IMR-90 (cell line): ENCODE measurements at regions not wholly inside any gene's neighbourhood (a gene's known extent, or its start where the extent isn't known, plus 50 kb on each side); places are given as distances from the start of the nearest gene placed in this dataset.
A peak's percentile ranks its signal among the peaks of the same experiment; 100 is the strongest.

Experiments used
- ATAC-seq: fragments of 200-7000 bp; cut with Tn5 transposase; 2 replicates; pipeline ENCODE4 v1.9.1; 2020; ENCODE audit warnings: low read depth, mild to moderate bottlenecking, moderate library complexity
- BruUV-seq: library from RNA; stranded (reverse); fragments of 400-500 nt; replicated peaks from 2 replicates; lab custom pipeline; 2021; lab: Mats Ljungman, UMichigan
- CTCF ChIA-PET: fragments of 300-600 bp; formaldehyde crosslinking; extraction: SDS; loops from one replicate; lab custom pipeline; 2021; ENCODE audit warnings: antibody characterized with exemption; lab: Yijun Ruan, JAX
- POLR2A ChIA-PET: fragments of 300-600 bp; sonication (Branson Sonifier 250); formaldehyde crosslinking; loops from one replicate; lab custom pipeline; 2022; ENCODE audit warnings: antibody characterized with exemption; ENCODE audit not compliant: unreplicated experiment; lab: Charles Lee
- DNase-seq: peaks from one replicate; pipeline ENCODE4 v3.0.0; 2013
- H2AFZ ChIP-seq: replicated peaks from 2 replicates; pipeline ENCODE3; 2013; ENCODE audit warnings: low read length, mild to moderate bottlenecking; ENCODE audit not compliant: poor library complexity
- H2AK5ac ChIP-seq: 2 replicates; pipeline ENCODE4 v1.6.1; 2013; ENCODE audit warnings: low read depth, low read length, inconsistent platforms
- H2AK9ac ChIP-seq: replicated peaks from 2 replicates; pipeline ENCODE3; 2013; ENCODE audit warnings: mild to moderate bottlenecking, low read depth, low read length, moderate library complexity; ENCODE audit not compliant: poor library complexity
- H2BK120ac ChIP-seq: 2 replicates; pipeline ENCODE4 v1.6.1; 2013; ENCODE audit warnings: low read depth, low read length, inconsistent platforms
- H2BK15ac ChIP-seq: 3 replicates; pipeline ENCODE4 v1.6.1; 2013; ENCODE audit warnings: low read depth, low read length, inconsistent platforms
- H2BK20ac ChIP-seq: 2 replicates; pipeline ENCODE4 v1.6.1; 2013; ENCODE audit warnings: low read depth, mild to moderate bottlenecking, inconsistent platforms, low read length, moderate library complexity
- H2BK5ac ChIP-seq: 2 replicates; pipeline ENCODE4 v1.6.1; 2013; ENCODE audit warnings: mild to moderate bottlenecking, low read depth, low read length, inconsistent platforms; ENCODE audit not compliant: poor library complexity, severe bottlenecking
- H3K14ac ChIP-seq: replicated peaks from 2 replicates; pipeline ENCODE4 v1.6.1; 2013; ENCODE audit warnings: low read depth, low read length, inconsistent platforms
- H3K18ac ChIP-seq: 2 replicates; pipeline ENCODE4 v1.6.1; 2013; ENCODE audit warnings: low read depth, low read length, control low read depth
- H3K23ac ChIP-seq: 2 replicates; pipeline ENCODE4 v1.6.1; 2013; ENCODE audit warnings: low read depth, low read length, inconsistent platforms
- H3K27ac ChIP-seq: 2 replicates; pipeline ENCODE4 v1.5.1; 2013; ENCODE audit warnings: mild to moderate bottlenecking, control low read depth, low read length; ENCODE audit not compliant: insufficient read depth
- H3K27me3 ChIP-seq: 2 replicates; pipeline ENCODE4 v1.6.1; 2013; ENCODE audit warnings: low read length; ENCODE audit not compliant: control insufficient read depth, insufficient read depth
- H3K36me3 ChIP-seq: 2 replicates; pipeline ENCODE4 v1.6.1; 2013; ENCODE audit warnings: low read length, mixed read lengths; ENCODE audit not compliant: control insufficient read depth, insufficient read depth
- H3K4ac ChIP-seq: 2 replicates; pipeline ENCODE4 v1.6.1; 2013; ENCODE audit warnings: low read depth, low read length, inconsistent platforms
- H3K4me1 ChIP-seq: 2 replicates; pipeline ENCODE4 v1.6.1; 2013; ENCODE audit warnings: low read length, mixed read lengths; ENCODE audit not compliant: control insufficient read depth, insufficient read depth
- H3K4me2 ChIP-seq: 2 replicates; pipeline ENCODE4 v1.6.1; 2013; ENCODE audit warnings: low read depth, mild to moderate bottlenecking, control low read depth, low read length, moderate library complexity
- H3K4me3 ChIP-seq: 2 replicates; pipeline ENCODE4 v1.5.1; 2013; ENCODE audit warnings: low read depth, mild to moderate bottlenecking, control low read depth, low read length, moderate library complexity; ENCODE audit not compliant: insufficient read depth
- H3K56ac ChIP-seq: 2 replicates; pipeline ENCODE4 v1.6.1; 2013; ENCODE audit warnings: low read length, inconsistent platforms; ENCODE audit not compliant: insufficient read depth; ENCODE audit errors: extremely low read depth
- H3K79me1 ChIP-seq, 2 experiments: 2 replicates each; pipeline ENCODE4 v1.6.1; 2013; ENCODE audit warnings: low read length in 2 of 2, inconsistent platforms in 1 of 2, low read depth in 1 of 2
- H3K9ac ChIP-seq: 2 replicates; pipeline ENCODE4 v1.6.1; 2013; ENCODE audit warnings: low read depth, low read length, control low read depth
- H3K9me1 ChIP-seq: 2 replicates; pipeline ENCODE4 v1.6.1; 2013; ENCODE audit warnings: low read length, inconsistent platforms; ENCODE audit not compliant: insufficient read depth
- H3K9me3 ChIP-seq: 2 replicates; pipeline ENCODE4 v1.6.1; 2013; ENCODE audit warnings: low read length; ENCODE audit not compliant: control insufficient read depth, insufficient read depth
- H4K20me1 ChIP-seq: 2 replicates; pipeline ENCODE4 v1.6.1; 2013; ENCODE audit warnings: low read length, inconsistent platforms; ENCODE audit not compliant: insufficient read depth
- H4K5ac ChIP-seq: 2 replicates; pipeline ENCODE4 v1.6.1; 2013; ENCODE audit warnings: mild to moderate bottlenecking, low read depth, low read length, control low read depth
- H4K8ac ChIP-seq, 2 experiments: 2 replicates each; pipeline ENCODE4 v1.6.1; 2013; ENCODE audit warnings: low read depth in 2 of 2, low read length in 2 of 2, control low read depth in 1 of 2, inconsistent platforms in 1 of 2
- H4K91ac ChIP-seq: 2 replicates; pipeline ENCODE4 v1.6.1; 2013; ENCODE audit warnings: low read depth, low read length, inconsistent platforms; ENCODE audit not compliant: insufficient read depth
- ELK1 ChIP-seq: fragments of 150-350 bp; IDR thresholded peaks from 2 replicates; pipeline ENCODE4 v1.6.1; 2016; ENCODE audit warnings: low read depth, mild to moderate bottlenecking, low read length, moderate library complexity, borderline replicate concordance
- RAD21 ChIP-seq: IDR thresholded peaks from 2 replicates; pipeline ENCODE4 v1.6.1; 2012; ENCODE audit warnings: low read length, improper control_type of control experiment
- SMC3 ChIP-seq: fragments of 150-350 bp; IDR thresholded peaks from 2 replicates; pipeline ENCODE4 v1.6.1; 2016; ENCODE audit warnings: low read depth, mild to moderate bottlenecking, antibody characterized with exemption, low read length, moderate library complexity
- WGBS, 2 experiments: methylation state at CpG; one replicate each; pipeline versions ENCODE4 v1.1.5 to v1.1.7; 2013; ENCODE audit warnings: missing lambda C conversion rate in 2 of 2; ENCODE audit not compliant: insufficient read length in 1 of 2; ENCODE audit errors: extremely low coverage in 2 of 2; 5-methylcytosine and 5-hydroxymethylcytosine counted together
- dilution Hi-C: fragments of 300-500 bp; cut with HindIII; formaldehyde crosslinking; loops from one replicate; pipeline ENCODE4 v1.14.3; 2018; ENCODE audit warnings: low sequenced_read_pairs; ENCODE audit not compliant: unreplicated experiment
- in situ Hi-C: fragments of 300-500 bp; cut with MboI; formaldehyde crosslinking; loops from 3 replicates; pipeline ENCODE4 v1.14.3; 2019; ENCODE audit warnings: low sequenced_read_pairs, inconsistent platforms, mixed read lengths
- intact Hi-C: fragments of 100-400 bp; cut with micrococcal nuclease; formaldehyde crosslinking; loops from 2 replicates; pipeline ENCODE4 v1.10.0; 2022
- TF ChIP-seq, protein P1 (sequence below): conservative IDR thresholded peaks from 2 replicates; pipeline ENCODE4 v1.5.1; 2012; ENCODE audit warnings: mild to moderate bottlenecking, low read depth, low read length, improper control_type of control experiment

DNA sequence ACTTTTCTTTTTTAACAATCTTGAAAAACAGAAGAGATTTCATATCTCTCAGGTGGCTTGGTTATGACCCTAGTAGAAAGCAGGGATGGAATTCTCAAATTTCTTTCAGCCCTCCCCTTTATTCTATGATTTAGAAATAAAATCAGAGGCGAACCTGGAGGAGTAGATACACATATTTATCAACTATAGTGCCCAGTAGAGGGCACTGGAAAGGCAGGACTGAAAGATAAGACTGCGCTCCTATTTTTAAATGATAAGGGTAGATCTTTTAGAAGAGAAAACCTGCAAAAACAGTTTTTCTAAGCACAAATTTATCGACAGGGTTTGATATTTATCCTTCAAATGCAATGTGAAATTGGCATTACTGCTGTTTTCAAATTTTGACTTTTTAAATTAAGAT, 1296.6 kb downstream of the EPHA7 start:
- DNase-seq (peak; percentile 1), ATAC-seq (no peak)
- POLR2A ChIA-PET, result no interaction called here
- CTCF ChIA-PET, result no interaction called here
- no peak overlapping the region for H4K8ac ChIP-seq
- no peak overlapping the region for H2AK9ac ChIP-seq
- no peak overlapping the region for H2BK15ac ChIP-seq
- no peaks in the 10 kb centered on the region for H3K79me1 ChIP-seq
- H2AK5ac ChIP-seq, result no peak overlapping the region
- in situ Hi-C loops, result no loop called here
- H4K20me1 ChIP-seq, result no peaks in the 10 kb centered on the region
- no TSS peak for BruUV-seq
- no peak overlapping the region for H2BK5ac ChIP-seq
- TF ChIP-seq ELK1 (no peak), SMC3 (0 out of 2 replicates have a peak, but pooled peaks have one; percentile 15), RAD21 (peak; percentile 33; the same call in 1 of the 2 replicates)
- TF ChIP-seq, protein P1, sequence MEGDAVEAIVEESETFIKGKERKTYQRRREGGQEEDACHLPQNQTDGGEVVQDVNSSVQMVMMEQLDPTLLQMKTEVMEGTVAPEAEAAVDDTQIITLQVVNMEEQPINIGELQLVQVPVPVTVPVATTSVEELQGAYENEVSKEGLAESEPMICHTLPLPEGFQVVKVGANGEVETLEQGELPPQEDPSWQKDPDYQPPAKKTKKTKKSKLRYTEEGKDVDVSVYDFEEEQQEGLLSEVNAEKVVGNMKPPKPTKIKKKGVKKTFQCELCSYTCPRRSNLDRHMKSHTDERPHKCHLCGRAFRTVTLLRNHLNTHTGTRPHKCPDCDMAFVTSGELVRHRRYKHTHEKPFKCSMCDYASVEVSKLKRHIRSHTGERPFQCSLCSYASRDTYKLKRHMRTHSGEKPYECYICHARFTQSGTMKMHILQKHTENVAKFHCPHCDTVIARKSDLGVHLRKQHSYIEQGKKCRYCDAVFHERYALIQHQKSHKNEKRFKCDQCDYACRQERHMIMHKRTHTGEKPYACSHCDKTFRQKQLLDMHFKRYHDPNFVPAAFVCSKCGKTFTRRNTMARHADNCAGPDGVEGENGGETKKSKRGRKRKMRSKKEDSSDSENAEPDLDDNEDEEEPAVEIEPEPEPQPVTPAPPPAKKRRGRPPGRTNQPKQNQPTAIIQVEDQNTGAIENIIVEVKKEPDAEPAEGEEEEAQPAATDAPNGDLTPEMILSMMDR, result peak; percentile 35
- H2BK20ac ChIP-seq, result no peak overlapping the region
- H3K36me3 ChIP-seq, result no peaks in the 10 kb centered on the region
- no peak overlapping the region for H2AFZ ChIP-seq
- no peak overlapping the region for H3K4ac ChIP-seq
- H3K9ac ChIP-seq, result no peak overlapping the region
- no peaks in the 10 kb centered on the region for H3K9me3 ChIP-seq
- H4K5ac ChIP-seq, result no peak overlapping the region
- no peaks in the 10 kb centered on the region for H3K27me3 ChIP-seq
- H3K14ac ChIP-seq, result no peak overlapping the region
- WGBS, 2 experiments, result no CpG with 5 or more reads among the region's 3 CpGs
- H3K4me2 ChIP-seq, result no peak overlapping the region
- intact Hi-C loops, result loop anchor here (2.0 to 5.0 kb wide), 5 partner anchors 522 to 1180 kb away; no protein-coding TSS in a partner anchor
- H3K23ac ChIP-seq, result no peak overlapping the region
- no peak overlapping the region for H3K56ac ChIP-seq
- no peaks in the 10 kb centered on the region for H3K9me1 ChIP-seq
- H3K4me3 ChIP-seq, result no peak overlapping the region
- no peak overlapping the region for H3K18ac ChIP-seq
- no peak overlapping the region for H2BK120ac ChIP-seq
- H3K4me1 ChIP-seq, result no peaks in the 10 kb centered on the region
- no peak overlapping the region for H3K27ac ChIP-seq
- no peak overlapping the region for H4K91ac ChIP-seq
- dilution Hi-C loops, result no loop called here
